Calu3 (cell line): ENCODE measurements at regions not wholly inside any gene's neighbourhood (a gene's known extent, or its start where the extent isn't known, plus 50 kb on each side); places are given as distances from the start of the nearest gene placed in this dataset.

Experiments used
- BruUV-seq: library from RNA; stranded (reverse); fragments of 400-500 nt; replicated peaks from 2 replicates; lab custom pipeline; 2021; lab: Mats Ljungman, UMichigan
- CTCF ChIA-PET: fragments of 300-600 bp; sonication (Branson Sonifier 250); formaldehyde crosslinking; loops from one replicate; lab custom pipeline; 2022; ENCODE audit warnings: antibody characterized with exemption; lab: Charles Lee
- DNase-seq: peaks from one replicate; pipeline ENCODE4 v3.0.0; 2022
- H3K27ac Mint-ChIP-seq: one replicate; pipeline ENCODE4 v1.8.0; 2022; ENCODE audit warnings: mixed read lengths; ENCODE audit not compliant: unreplicated experiment
- H3K27me3 Mint-ChIP-seq: one replicate; pipeline ENCODE4 v1.8.0; 2022; ENCODE audit warnings: mixed read lengths; ENCODE audit not compliant: unreplicated experiment
- H3K36me3 Mint-ChIP-seq: one replicate; pipeline ENCODE4 v1.8.0; 2022; ENCODE audit warnings: mild to moderate bottlenecking, moderate library complexity, mixed read lengths; ENCODE audit not compliant: insufficient read depth, unreplicated experiment
- H3K4me1 Mint-ChIP-seq: one replicate; pipeline ENCODE4 v1.8.0; 2022; ENCODE audit warnings: mild to moderate bottlenecking, low read depth, mixed read lengths; ENCODE audit not compliant: unreplicated experiment
- H3K4me3 Mint-ChIP-seq: one replicate; pipeline ENCODE4 v1.8.0; 2022; ENCODE audit warnings: mild to moderate bottlenecking, low read depth, moderate library complexity, mixed read lengths; ENCODE audit not compliant: unreplicated experiment
- H3K9me3 Mint-ChIP-seq: one replicate; pipeline ENCODE4 v1.8.0; 2022; ENCODE audit warnings: low read depth, mixed read lengths; ENCODE audit not compliant: unreplicated experiment
- intact Hi-C: fragments of 100-400 bp; cut with micrococcal nuclease; formaldehyde crosslinking; loops from one replicate; pipeline ENCODE4 v1.10.0; 2022; ENCODE audit not compliant: unreplicated experiment
- TF ChIP-seq, protein P1 (sequence below): fragments of 200-600 bp; IDR thresholded peaks from one replicate; pipeline ENCODE4 v1.8.0; 2022; ENCODE audit warnings: antibody characterized with exemption; ENCODE audit not compliant: unreplicated experiment

DNA sequence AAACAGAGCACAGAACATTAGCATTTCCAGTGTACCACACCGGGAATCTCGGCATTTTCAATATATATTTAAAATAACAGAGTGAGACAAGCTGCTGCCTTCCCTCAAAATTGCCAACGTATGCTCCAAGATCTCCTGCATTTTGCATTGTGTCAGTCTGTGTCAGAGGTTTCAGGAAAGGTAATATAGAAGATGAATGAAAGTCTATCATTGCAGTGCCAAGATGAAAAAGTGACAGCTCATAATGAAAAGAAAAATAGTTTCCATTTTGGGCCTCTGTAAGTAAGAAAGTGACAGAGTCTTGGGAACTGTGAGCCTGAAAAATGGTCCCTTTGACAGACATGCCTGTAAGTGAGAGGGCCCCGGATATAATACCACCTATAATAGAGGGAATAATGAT lies 297.8 kb upstream of the PIK3C3 start:
- peaks cover 4% of the 10 kb centered on the region for H3K9me3 Mint-ChIP-seq
- BruUV-seq, result no TSS peak
- no peak overlapping the region for H3K4me3 Mint-ChIP-seq
- no peak overlapping the region for H3K27ac Mint-ChIP-seq
- intact Hi-C loops, result no loop called here
- H3K36me3 Mint-ChIP-seq, result no peaks in the 10 kb centered on the region
- CTCF ChIA-PET, result no interaction called here
- peaks cover 8% of the 10 kb centered on the region for H3K4me1 Mint-ChIP-seq
- peaks cover 10% of the 10 kb centered on the region for H3K27me3 Mint-ChIP-seq
- TF ChIP-seq, protein P1, sequence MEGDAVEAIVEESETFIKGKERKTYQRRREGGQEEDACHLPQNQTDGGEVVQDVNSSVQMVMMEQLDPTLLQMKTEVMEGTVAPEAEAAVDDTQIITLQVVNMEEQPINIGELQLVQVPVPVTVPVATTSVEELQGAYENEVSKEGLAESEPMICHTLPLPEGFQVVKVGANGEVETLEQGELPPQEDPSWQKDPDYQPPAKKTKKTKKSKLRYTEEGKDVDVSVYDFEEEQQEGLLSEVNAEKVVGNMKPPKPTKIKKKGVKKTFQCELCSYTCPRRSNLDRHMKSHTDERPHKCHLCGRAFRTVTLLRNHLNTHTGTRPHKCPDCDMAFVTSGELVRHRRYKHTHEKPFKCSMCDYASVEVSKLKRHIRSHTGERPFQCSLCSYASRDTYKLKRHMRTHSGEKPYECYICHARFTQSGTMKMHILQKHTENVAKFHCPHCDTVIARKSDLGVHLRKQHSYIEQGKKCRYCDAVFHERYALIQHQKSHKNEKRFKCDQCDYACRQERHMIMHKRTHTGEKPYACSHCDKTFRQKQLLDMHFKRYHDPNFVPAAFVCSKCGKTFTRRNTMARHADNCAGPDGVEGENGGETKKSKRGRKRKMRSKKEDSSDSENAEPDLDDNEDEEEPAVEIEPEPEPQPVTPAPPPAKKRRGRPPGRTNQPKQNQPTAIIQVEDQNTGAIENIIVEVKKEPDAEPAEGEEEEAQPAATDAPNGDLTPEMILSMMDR, result no peak
- DNase-seq, result no peak

DNA sequence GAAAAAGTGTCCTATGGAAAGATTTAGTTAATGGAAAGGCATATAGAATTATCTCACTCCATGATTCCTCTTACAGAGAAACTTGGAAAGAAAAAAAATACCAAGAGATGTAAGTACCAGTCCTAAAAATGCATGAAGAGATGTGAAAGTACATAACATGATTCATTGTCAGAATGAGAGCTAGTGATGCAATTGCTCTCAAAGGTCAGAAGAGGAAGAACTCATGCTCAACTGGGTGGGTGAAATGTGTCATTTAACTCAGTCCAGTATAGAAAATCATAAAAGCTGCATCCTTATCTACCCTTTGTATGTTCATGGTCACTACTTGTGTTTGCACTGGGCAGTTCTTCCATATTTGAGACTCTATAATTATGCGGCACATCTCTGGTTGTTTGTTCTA lies 300.0 kb upstream of the PIK3C3 start:
- Mint-ChIP-seq H3K9me3 (peaks cover 7% of the 10 kb centered on the region), H3K27me3 (peaks cover 8% of the 10 kb centered on the region), H3K36me3 (no peaks in the 10 kb centered on the region), H3K4me1 (peaks cover under 1% of the 10 kb centered on the region), H3K4me3 (no peak overlapping the region), H3K27ac (no peak overlapping the region)
- BruUV-seq, result no TSS peak
- intact Hi-C loops, result no loop called here
- CTCF ChIA-PET, result interaction anchor here (0.5 kb wide), 1 partner anchor 13 kb away, joined by 4 read pairs; no protein-coding TSS in a partner anchor
- TF ChIP-seq, protein P1, result no peak
- no peak for DNase-seq

DNA sequence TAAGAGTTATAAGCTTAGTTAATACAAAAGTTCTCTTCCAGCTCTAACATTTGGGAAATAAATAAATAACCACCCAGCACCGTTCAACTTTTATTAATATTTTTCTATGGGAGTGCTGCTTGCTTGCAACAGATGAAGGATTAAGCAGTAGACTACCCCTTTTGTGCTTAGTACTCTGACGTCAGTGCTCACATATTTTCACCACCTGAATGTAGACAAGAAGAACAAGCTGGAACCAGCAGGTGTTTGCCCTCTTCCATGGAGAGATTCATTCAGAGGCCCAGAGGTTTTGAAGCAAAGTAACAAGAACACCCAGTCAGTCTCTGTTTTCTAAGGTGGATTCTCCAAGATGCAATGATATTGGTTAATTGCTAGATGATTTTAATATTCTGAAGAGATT lies 307.1 kb upstream of the PIK3C3 start:
- Mint-ChIP-seq H3K4me3 (no peak overlapping the region), H3K36me3 (no peaks in the 10 kb centered on the region), H3K4me1 (no peaks in the 10 kb centered on the region), H3K27me3 (no peaks in the 10 kb centered on the region), H3K9me3 (peaks cover 7% of the 10 kb centered on the region), H3K27ac (no peak overlapping the region)
- no peak for DNase-seq
- no TSS peak for BruUV-seq
- intact Hi-C loops, result no loop called here
- CTCF ChIA-PET, result no interaction called here
- TF ChIP-seq, protein P1, result no peak

DNA sequence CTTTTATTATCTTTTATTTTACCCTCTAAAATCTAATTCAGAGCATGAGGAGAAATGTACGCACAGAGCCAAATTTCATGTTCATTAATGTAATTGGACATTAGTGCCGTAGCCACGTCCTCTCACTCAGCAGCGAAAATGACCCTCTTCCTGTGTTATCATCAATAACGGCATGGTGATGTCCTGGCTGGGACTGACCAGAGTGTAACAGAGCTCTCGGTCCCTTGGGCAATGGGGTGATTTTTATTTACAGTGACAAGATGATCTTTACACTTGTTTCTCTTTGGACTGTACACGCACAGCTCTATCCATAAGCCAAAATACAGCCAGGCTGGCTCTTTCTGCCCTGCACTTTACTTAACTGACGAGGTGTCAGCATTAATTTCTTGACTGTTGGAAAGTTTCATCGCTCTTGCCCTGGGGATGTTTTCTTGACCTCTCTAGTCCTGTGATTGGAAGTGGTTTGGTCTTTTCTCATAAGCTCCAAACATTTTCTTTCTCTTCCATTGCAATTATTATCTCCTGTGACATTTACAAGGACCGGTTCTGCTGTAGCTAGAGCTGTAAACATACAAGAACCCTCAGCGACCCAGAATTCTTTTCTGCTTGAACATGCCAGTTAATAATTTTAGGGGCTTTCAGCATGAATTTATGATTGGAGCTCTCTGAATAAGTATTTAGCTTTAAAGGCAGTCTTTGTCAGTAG lies 308.0 kb upstream of the PIK3C3 start:
- H3K4me1 Mint-ChIP-seq, result no peaks in the 10 kb centered on the region
- intact Hi-C loops, result no loop called here
- DNase-seq, result no peak
- no peak overlapping the region for H3K27ac Mint-ChIP-seq
- TF ChIP-seq, protein P1, result no peak
- H3K27me3 Mint-ChIP-seq, result no peaks in the 10 kb centered on the region
- peaks cover 5% of the 10 kb centered on the region for H3K9me3 Mint-ChIP-seq
- no peaks in the 10 kb centered on the region for H3K36me3 Mint-ChIP-seq
- no TSS peak for BruUV-seq
- CTCF ChIA-PET, result no interaction called here
- no peak overlapping the region for H3K4me3 Mint-ChIP-seq
